Thoracic aorta (tissue), 2 donors: ENCODE measurements at regions not wholly inside any gene's neighbourhood (a gene's known extent, or its start where the extent isn't known, plus 50 kb on each side); places are given as distances from the start of the nearest gene placed in this dataset.

Experiments
- ATAC-seq: fragments of 150-250 bp; one replicate; pipeline ENCODE4 v1.8.0; 2017; ENCODE audit warnings: low read depth; ENCODE audit not compliant: insufficient number of reproducible peaks, low FRiP score
- DNase-seq: peaks from one replicate; pipeline ENCODE4 v3.0.0-alpha.2; 2020; ENCODE audit warnings: low spot score
- H3K27ac ChIP-seq, 2 donors: fragments of 200-600 bp; sonication (generic); 1 replicate in 1 of 2; 2 replicates in 1 of 2; pipeline ENCODE4 v1.5.1; 2016; ENCODE audit warnings: mild to moderate bottlenecking in 2 of 2, moderate library complexity in 2 of 2
- H3K27me3 ChIP-seq: fragments of 200-600 bp; sonication (generic); replicated peaks from 2 replicates; pipeline ENCODE4 v1.6.0; 2016; ENCODE audit warnings: mild to moderate bottlenecking; ENCODE audit not compliant: insufficient read depth
- H3K36me3 ChIP-seq: fragments of 200-600 bp; sonication (generic); one replicate; pipeline ENCODE4 v1.5.1; 2016
- H3K4me1 ChIP-seq, 2 donors: fragments of 200-600 bp; sonication (generic); 1 replicate in 1 of 2; 2 replicates in 1 of 2; pipeline versions ENCODE4 v1.5.1 to v1.6.0; 2016; ENCODE audit warnings: low read depth in 2 of 2, mild to moderate bottlenecking in 1 of 2; ENCODE audit not compliant: control insufficient read depth in 1 of 2
- H3K4me3 ChIP-seq: fragments of 200-600 bp; sonication (generic); 2 replicates; pipeline ENCODE4 v1.5.1; 2016; ENCODE audit warnings: mild to moderate bottlenecking
- H3K9me3 ChIP-seq: fragments of 200-600 bp; sonication (generic); 2 replicates; pipeline ENCODE4 v1.5.1; 2016
- CTCF ChIP-seq: fragments of 200-600 bp; sonication (generic); IDR thresholded peaks from one replicate; pipeline ENCODE4 v1.5.1; 2019; ENCODE audit warnings: antibody characterized with exemption

GRCh38 chr6:26183581-26184366 lies 96.5 kb downstream of the HFE start:
- H3K27me3 ChIP-seq = no peaks in the 10 kb centered on the region
- H3K27ac ChIP-seq = peak overlapping the region; percentile 73 to 82
- no peak for TF ChIP-seq CTCF
- DNase-seq (no peak), ATAC-seq (peak; percentile 97)
- H3K36me3 ChIP-seq = no peaks in the 10 kb centered on the region
- H3K4me1 ChIP-seq = peaks cover 3 to 17% of the 10 kb centered on the region in 2 donors
- H3K9me3 ChIP-seq = no peaks in the 10 kb centered on the region
- H3K4me3 ChIP-seq = peak overlapping the region; percentile 74

GRCh38 chr6:26184367-26184891 lies 97.2 kb downstream of the HFE start:
- H3K27me3 ChIP-seq = no peaks in the 10 kb centered on the region
- peak overlapping the region; percentile 74 for H3K4me3 ChIP-seq
- H3K4me1 ChIP-seq = peaks cover 3 to 22% of the 10 kb centered on the region in 2 donors
- H3K36me3 ChIP-seq = no peaks in the 10 kb centered on the region
- DNase-seq = no peak
- peak overlapping the region; percentile 73 to 82 for H3K27ac ChIP-seq
- no peak for ATAC-seq
- TF ChIP-seq CTCF = no peak
- H3K9me3 ChIP-seq = no peaks in the 10 kb centered on the region

- ATAC-seq = no peak
- no peak for TF ChIP-seq CTCF
These were observed 97.8 kb downstream of the HFE start for GRCh38 chr6:26185004-26185403.

GRCh38 chr6:26185802-26186201 lies 98.6 kb downstream of the HFE start:
- Histone ChIP-seq H3K4me1 (peaks cover 3 to 30% of the 10 kb centered on the region in 2 donors), H3K4me3 (no peak overlapping the region), H3K27ac (no peak overlapping the region), H3K9me3 (no peaks in the 10 kb centered on the region), H3K27me3 (no peaks in the 10 kb centered on the region), H3K36me3 (no peaks in the 10 kb centered on the region)
- no peak for TF ChIP-seq CTCF
- ATAC-seq = no peak
- no peak for DNase-seq

More at GRCh38 chr6:26185004-26185403, 97.8 kb downstream of the HFE start:
- H3K27me3 ChIP-seq = no peaks in the 10 kb centered on the region
- no peaks in the 10 kb centered on the region for H3K9me3 ChIP-seq
- no peaks in the 10 kb centered on the region for H3K36me3 ChIP-seq
- peaks cover 3 to 28% of the 10 kb centered on the region in 2 donors for H3K4me1 ChIP-seq
- no peak for DNase-seq
- H3K27ac ChIP-seq = peak overlapping the region in 1 of 2 donors; percentile 82
- H3K4me3 ChIP-seq = no peak overlapping the region

- no peak overlapping the region for H3K27ac ChIP-seq
- no peaks in the 10 kb centered on the region for H3K36me3 ChIP-seq
- ATAC-seq (no peak), DNase-seq (no peak)
- H3K27me3 ChIP-seq = no peaks in the 10 kb centered on the region
- H3K9me3 ChIP-seq = no peaks in the 10 kb centered on the region
- no peak overlapping the region for H3K4me3 ChIP-seq
- TF ChIP-seq CTCF = no peak
- H3K4me1 ChIP-seq = peaks cover 3 to 30% of the 10 kb centered on the region in 2 donors
These were observed 99.4 kb downstream of the HFE start for GRCh38 chr6:26186652-26187051.
